PC-3 (cell line): ENCODE measurements at regions not wholly inside any gene's neighbourhood (a gene's known extent, or its start where the extent isn't known, plus 50 kb on each side); places are given as distances from the start of the nearest gene placed in this dataset.

ENCODE experiments used
- ATAC-seq: fragments of 200-7000 bp; cut with Tn5 transposase; 2 replicates; pipeline ENCODE4 v1.9.1; 2020; ENCODE audit warnings: mild to moderate bottlenecking, moderate library complexity
- BruUV-seq: library from RNA; stranded (reverse); fragments of 400-500 nt; replicated peaks from 2 replicates; lab custom pipeline; 2021; lab: Mats Ljungman, UMichigan
- CTCF ChIA-PET: fragments of 300-600 bp; sonication (Branson Sonifier 250); formaldehyde crosslinking; loops from one replicate; lab custom pipeline; 2022; ENCODE audit warnings: antibody characterized with exemption; lab: Charles Lee
- POLR2A ChIA-PET: fragments of 300-600 bp; sonication (Branson Sonifier 250); formaldehyde crosslinking; loops from one replicate; lab custom pipeline; 2022; ENCODE audit warnings: antibody characterized with exemption; ENCODE audit not compliant: unreplicated experiment; lab: Charles Lee
- DNase-seq: peaks from one replicate; pipeline ENCODE4 v3.0.0-alpha.2; 2015
- H2AFZ ChIP-seq: fragments of 300-600 bp; sonication (generic); 2 replicates; pipeline ENCODE4 v1.6.0; 2016; ENCODE audit warnings: antibody characterized with exemption, low read length
- H3F3A ChIP-seq: fragments of 300-600 bp; sonication (generic); one replicate; pipeline ENCODE4 v1.6.0; 2017; ENCODE audit warnings: antibody characterized with exemption, low read length, control low read depth, mild to moderate bottlenecking; ENCODE audit not compliant: unreplicated experiment
- H3K27ac ChIP-seq: fragments of 300-600 bp; sonication (generic); 2 replicates; pipeline ENCODE4 v1.5.1; 2016; ENCODE audit warnings: mild to moderate bottlenecking, low read length
- H3K27me3 ChIP-seq: fragments of 300-600 bp; sonication (generic); 2 replicates; pipeline ENCODE4 v1.6.1; 2016; ENCODE audit warnings: low read length, mixed read lengths
- H3K36me3 ChIP-seq: fragments of 300-600 bp; sonication (generic); 2 replicates; pipeline ENCODE4 v1.6.1; 2016; ENCODE audit warnings: low read depth, mixed run types, low read length, mixed read lengths
- H3K4me1 ChIP-seq: fragments of 300-600 bp; sonication (generic); 2 replicates; pipeline ENCODE4 v1.5.1; 2016; ENCODE audit warnings: low read length; ENCODE audit not compliant: insufficient read depth
- H3K4me2 ChIP-seq: fragments of 300-600 bp; sonication (generic); 2 replicates; pipeline ENCODE4 v1.6.0; 2016; ENCODE audit warnings: low read length
- H3K4me3 ChIP-seq: fragments of 300-600 bp; sonication (generic); 2 replicates; pipeline ENCODE4 v1.5.1; 2016; ENCODE audit warnings: mild to moderate bottlenecking, low read length, mixed read lengths
- H3K79me2 ChIP-seq: fragments of 300-600 bp; sonication (generic); 2 replicates; pipeline ENCODE4 v1.6.1; 2017; ENCODE audit warnings: low read length, mixed read lengths
- H3K9ac ChIP-seq: fragments of 300-600 bp; sonication (generic); 2 replicates; pipeline ENCODE4 v1.6.0; 2016; ENCODE audit warnings: mild to moderate bottlenecking, low read length
- H3K9me2 ChIP-seq: fragments of 300-600 bp; sonication (generic); replicated peaks from 2 replicates; pipeline ENCODE4 v1.6.1; 2016; ENCODE audit warnings: mixed run types, low read length, mixed read lengths
- H3K9me3 ChIP-seq: fragments of 300-600 bp; sonication (generic); 2 replicates; pipeline ENCODE4 v1.6.1; 2016; ENCODE audit warnings: low read length, mixed read lengths
- H4K20me1 ChIP-seq: fragments of 300-600 bp; sonication (generic); 2 replicates; pipeline ENCODE4 v1.6.1; 2016; ENCODE audit warnings: low read length, mixed read lengths
- CTCF ChIP-seq: fragments of 300-600 bp; sonication (generic); conservative IDR thresholded peaks from 2 replicates; pipeline ENCODE4 v1.5.1; 2017; ENCODE audit warnings: antibody characterized with exemption, low read depth, mild to moderate bottlenecking, low read length
- EZH2 ChIP-seq: fragments of 300-600 bp; sonication (generic); IDR thresholded peaks from one replicate; pipeline ENCODE4 v1.6.1; 2017; ENCODE audit warnings: antibody characterized with exemption, mild to moderate bottlenecking, low read length; ENCODE audit not compliant: unreplicated experiment
- EZH2phosphoT487 ChIP-seq: fragments of 300-600 bp; sonication (generic); IDR thresholded peaks from 2 replicates; pipeline ENCODE4 v1.6.1; 2018; ENCODE audit warnings: mild to moderate bottlenecking, antibody characterized with exemption, low read length, borderline replicate concordance
- intact Hi-C: fragments of 100-400 bp; cut with micrococcal nuclease; formaldehyde crosslinking; loops from 2 replicates; pipeline ENCODE4 v1.9.0; 2023

GRCh38 chr20:55893031-55893430 is 112.3 kb downstream of the CBLN4 start:
- ATAC-seq (no peak), DNase-seq (peak; percentile 39)
- Histone ChIP-seq H3K4me1 (no peaks in the 10 kb centered on the region), H3K9me2 (no peaks in the 10 kb centered on the region), H4K20me1 (no peaks in the 10 kb centered on the region), H2AFZ (no peak overlapping the region), H3K27ac (no peak overlapping the region), H3K27me3 (no peaks in the 10 kb centered on the region), H3K4me2 (no peak overlapping the region), H3K9ac (no peak overlapping the region), H3K9me3 (peaks cover 26% of the 10 kb centered on the region), H3K4me3 (no peak overlapping the region), H3K36me3 (no peaks in the 10 kb centered on the region), H3F3A (no peaks in the 10 kb centered on the region), H3K79me2 (no peaks in the 10 kb centered on the region)
- CTCF ChIA-PET, result no interaction called here
- BruUV-seq, result no TSS peak
- POLR2A ChIA-PET, result no interaction called here
- TF ChIP-seq CTCF (no peak), EZH2phosphoT487 (no peak), EZH2 (no peak)
- intact Hi-C loops, result no loop called here

- Histone ChIP-seq H2AFZ (no peak overlapping the region), H4K20me1 (no peaks in the 10 kb centered on the region), H3F3A (no peaks in the 10 kb centered on the region), H3K4me2 (no peak overlapping the region), H3K4me3 (no peak overlapping the region), H3K27me3 (no peaks in the 10 kb centered on the region), H3K4me1 (no peaks in the 10 kb centered on the region), H3K9me3 (peaks cover 20% of the 10 kb centered on the region), H3K36me3 (no peaks in the 10 kb centered on the region), H3K9me2 (no peaks in the 10 kb centered on the region), H3K9ac (no peak overlapping the region), H3K79me2 (no peaks in the 10 kb centered on the region), H3K27ac (no peak overlapping the region)
- BruUV-seq, result no TSS peak
- ChIA-PET POLR2A (no interaction called here), CTCF (no interaction called here)
- TF ChIP-seq CTCF (no peak), EZH2 (no peak), EZH2phosphoT487 (no peak)
- intact Hi-C loops, result no loop called here
- ATAC-seq (no peak), DNase-seq (peak; percentile 14)
These were observed 116.6 kb downstream of the CBLN4 start for GRCh38 chr20:55888685-55889084.

GRCh38 chr20:55882910-55883309 is 122.4 kb downstream of the CBLN4 start:
- H3K9ac ChIP-seq, result no peak overlapping the region
- no TSS peak for BruUV-seq
- no peaks in the 10 kb centered on the region for H3K4me1 ChIP-seq
- no peaks in the 10 kb centered on the region for H3K27me3 ChIP-seq
- H3K4me2 ChIP-seq, result no peak overlapping the region
- no peak overlapping the region for H3K27ac ChIP-seq
- ChIA-PET CTCF (no interaction called here), POLR2A (no interaction called here)
- no peaks in the 10 kb centered on the region for H3K36me3 ChIP-seq
- no peak overlapping the region for H2AFZ ChIP-seq
- no peak overlapping the region for H3K4me3 ChIP-seq
- no peaks in the 10 kb centered on the region for H3F3A ChIP-seq
- H3K79me2 ChIP-seq, result no peaks in the 10 kb centered on the region
- peaks cover 20% of the 10 kb centered on the region; the same call in 1 of the 2 replicates for H3K9me3 ChIP-seq
- intact Hi-C loops, result no loop called here
- TF ChIP-seq EZH2 (no peak), CTCF (no peak), EZH2phosphoT487 (no peak)
- no peaks in the 10 kb centered on the region for H3K9me2 ChIP-seq
- DNase-seq (no peak), ATAC-seq (no peak)
- no peaks in the 10 kb centered on the region for H4K20me1 ChIP-seq
